PC-3 (cell line): ENCODE measurements at regions not wholly inside any gene's neighbourhood (a gene's known extent, or its start where the extent isn't known, plus 50 kb on each side); places are given as distances from the start of the nearest gene placed in this dataset.

Experiments used
- ATAC-seq: fragments of 200-7000 bp; cut with Tn5 transposase; 2 replicates; pipeline ENCODE4 v1.9.1; 2020; ENCODE audit warnings: mild to moderate bottlenecking, moderate library complexity
- BruUV-seq: library from RNA; stranded (reverse); fragments of 400-500 nt; replicated peaks from 2 replicates; lab custom pipeline; 2021; lab: Mats Ljungman, UMichigan
- CTCF ChIA-PET: fragments of 300-600 bp; sonication (Branson Sonifier 250); formaldehyde crosslinking; loops from one replicate; lab custom pipeline; 2022; ENCODE audit warnings: antibody characterized with exemption; lab: Charles Lee
- POLR2A ChIA-PET: fragments of 300-600 bp; sonication (Branson Sonifier 250); formaldehyde crosslinking; loops from one replicate; lab custom pipeline; 2022; ENCODE audit warnings: antibody characterized with exemption; ENCODE audit not compliant: unreplicated experiment; lab: Charles Lee
- DNase-seq: peaks from one replicate; pipeline ENCODE4 v3.0.0-alpha.2; 2015
- H2AFZ ChIP-seq: fragments of 300-600 bp; sonication (generic); 2 replicates; pipeline ENCODE4 v1.6.0; 2016; ENCODE audit warnings: antibody characterized with exemption, low read length
- H3F3A ChIP-seq: fragments of 300-600 bp; sonication (generic); one replicate; pipeline ENCODE4 v1.6.0; 2017; ENCODE audit warnings: antibody characterized with exemption, low read length, control low read depth, mild to moderate bottlenecking; ENCODE audit not compliant: unreplicated experiment
- H3K27ac ChIP-seq: fragments of 300-600 bp; sonication (generic); 2 replicates; pipeline ENCODE4 v1.5.1; 2016; ENCODE audit warnings: mild to moderate bottlenecking, low read length
- H3K27me3 ChIP-seq: fragments of 300-600 bp; sonication (generic); 2 replicates; pipeline ENCODE4 v1.6.1; 2016; ENCODE audit warnings: low read length, mixed read lengths
- H3K36me3 ChIP-seq: fragments of 300-600 bp; sonication (generic); 2 replicates; pipeline ENCODE4 v1.6.1; 2016; ENCODE audit warnings: low read depth, mixed run types, low read length, mixed read lengths
- H3K4me1 ChIP-seq: fragments of 300-600 bp; sonication (generic); 2 replicates; pipeline ENCODE4 v1.5.1; 2016; ENCODE audit warnings: low read length; ENCODE audit not compliant: insufficient read depth
- H3K4me2 ChIP-seq: fragments of 300-600 bp; sonication (generic); 2 replicates; pipeline ENCODE4 v1.6.0; 2016; ENCODE audit warnings: low read length
- H3K4me3 ChIP-seq: fragments of 300-600 bp; sonication (generic); 2 replicates; pipeline ENCODE4 v1.5.1; 2016; ENCODE audit warnings: mild to moderate bottlenecking, low read length, mixed read lengths
- H3K79me2 ChIP-seq: fragments of 300-600 bp; sonication (generic); 2 replicates; pipeline ENCODE4 v1.6.1; 2017; ENCODE audit warnings: low read length, mixed read lengths
- H3K9ac ChIP-seq: fragments of 300-600 bp; sonication (generic); 2 replicates; pipeline ENCODE4 v1.6.0; 2016; ENCODE audit warnings: mild to moderate bottlenecking, low read length
- H3K9me2 ChIP-seq: fragments of 300-600 bp; sonication (generic); replicated peaks from 2 replicates; pipeline ENCODE4 v1.6.1; 2016; ENCODE audit warnings: mixed run types, low read length, mixed read lengths
- H3K9me3 ChIP-seq: fragments of 300-600 bp; sonication (generic); 2 replicates; pipeline ENCODE4 v1.6.1; 2016; ENCODE audit warnings: low read length, mixed read lengths
- H4K20me1 ChIP-seq: fragments of 300-600 bp; sonication (generic); 2 replicates; pipeline ENCODE4 v1.6.1; 2016; ENCODE audit warnings: low read length, mixed read lengths
- EZH2 ChIP-seq: fragments of 300-600 bp; sonication (generic); IDR thresholded peaks from one replicate; pipeline ENCODE4 v1.6.1; 2017; ENCODE audit warnings: antibody characterized with exemption, mild to moderate bottlenecking, low read length; ENCODE audit not compliant: unreplicated experiment
- EZH2phosphoT487 ChIP-seq: fragments of 300-600 bp; sonication (generic); IDR thresholded peaks from 2 replicates; pipeline ENCODE4 v1.6.1; 2018; ENCODE audit warnings: mild to moderate bottlenecking, antibody characterized with exemption, low read length, borderline replicate concordance
- intact Hi-C: fragments of 100-400 bp; cut with micrococcal nuclease; formaldehyde crosslinking; loops from 2 replicates; pipeline ENCODE4 v1.9.0; 2023
- TF ChIP-seq, protein P1 (sequence below): fragments of 300-600 bp; sonication (generic); conservative IDR thresholded peaks from 2 replicates; pipeline ENCODE4 v1.5.1; 2017; ENCODE audit warnings: antibody characterized with exemption, low read depth, mild to moderate bottlenecking, low read length

DNA sequence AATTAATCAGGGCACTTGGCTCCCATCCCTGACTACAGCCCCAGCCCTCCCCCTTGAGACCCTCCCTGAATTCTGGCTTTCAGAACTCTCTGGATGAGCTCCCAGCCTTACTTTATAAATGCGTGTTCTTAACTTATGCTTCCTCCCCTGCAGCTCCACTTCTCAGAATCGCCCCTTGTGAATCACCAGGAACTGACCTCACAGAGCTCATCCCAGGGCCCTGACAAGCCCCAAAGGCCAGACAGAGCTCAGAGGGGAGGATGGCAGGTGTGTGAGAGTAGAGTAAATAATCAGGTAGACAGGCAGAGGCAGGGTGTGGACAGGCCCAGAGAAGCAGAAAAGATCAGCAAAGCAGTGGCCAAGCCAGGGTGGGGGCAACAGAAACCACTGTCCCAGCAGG lies 68.2 kb upstream of the FOXN3 start:
- no peak overlapping the region for H3K9ac ChIP-seq
- H3K9me2 ChIP-seq = no peaks in the 10 kb centered on the region
- H4K20me1 ChIP-seq = no peaks in the 10 kb centered on the region
- H3K4me2 ChIP-seq = no peak overlapping the region
- no peak overlapping the region for H3K27ac ChIP-seq
- BruUV-seq = no TSS peak
- DNase-seq = peak; percentile 41
- no peaks in the 10 kb centered on the region for H3K36me3 ChIP-seq
- no peak overlapping the region for H3K4me3 ChIP-seq
- H2AFZ ChIP-seq = no peak overlapping the region
- CTCF ChIA-PET = no interaction called here
- POLR2A ChIA-PET = no interaction called here
- intact Hi-C loops = no loop called here
- H3K27me3 ChIP-seq = no peaks in the 10 kb centered on the region
- 0 out of 2 replicates have a peak, but pooled peaks cover 6% of the 10 kb centered on the region for H3K4me1 ChIP-seq
- no peaks in the 10 kb centered on the region for H3K9me3 ChIP-seq
- no peaks in the 10 kb centered on the region for H3F3A ChIP-seq
- no peaks in the 10 kb centered on the region for H3K79me2 ChIP-seq
- peak; percentile 20; the same call in 1 of the 2 replicates for ATAC-seq
- TF ChIP-seq, protein P1, sequence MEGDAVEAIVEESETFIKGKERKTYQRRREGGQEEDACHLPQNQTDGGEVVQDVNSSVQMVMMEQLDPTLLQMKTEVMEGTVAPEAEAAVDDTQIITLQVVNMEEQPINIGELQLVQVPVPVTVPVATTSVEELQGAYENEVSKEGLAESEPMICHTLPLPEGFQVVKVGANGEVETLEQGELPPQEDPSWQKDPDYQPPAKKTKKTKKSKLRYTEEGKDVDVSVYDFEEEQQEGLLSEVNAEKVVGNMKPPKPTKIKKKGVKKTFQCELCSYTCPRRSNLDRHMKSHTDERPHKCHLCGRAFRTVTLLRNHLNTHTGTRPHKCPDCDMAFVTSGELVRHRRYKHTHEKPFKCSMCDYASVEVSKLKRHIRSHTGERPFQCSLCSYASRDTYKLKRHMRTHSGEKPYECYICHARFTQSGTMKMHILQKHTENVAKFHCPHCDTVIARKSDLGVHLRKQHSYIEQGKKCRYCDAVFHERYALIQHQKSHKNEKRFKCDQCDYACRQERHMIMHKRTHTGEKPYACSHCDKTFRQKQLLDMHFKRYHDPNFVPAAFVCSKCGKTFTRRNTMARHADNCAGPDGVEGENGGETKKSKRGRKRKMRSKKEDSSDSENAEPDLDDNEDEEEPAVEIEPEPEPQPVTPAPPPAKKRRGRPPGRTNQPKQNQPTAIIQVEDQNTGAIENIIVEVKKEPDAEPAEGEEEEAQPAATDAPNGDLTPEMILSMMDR = no peak
- TF ChIP-seq EZH2 (no peak), EZH2phosphoT487 (no peak)

DNA sequence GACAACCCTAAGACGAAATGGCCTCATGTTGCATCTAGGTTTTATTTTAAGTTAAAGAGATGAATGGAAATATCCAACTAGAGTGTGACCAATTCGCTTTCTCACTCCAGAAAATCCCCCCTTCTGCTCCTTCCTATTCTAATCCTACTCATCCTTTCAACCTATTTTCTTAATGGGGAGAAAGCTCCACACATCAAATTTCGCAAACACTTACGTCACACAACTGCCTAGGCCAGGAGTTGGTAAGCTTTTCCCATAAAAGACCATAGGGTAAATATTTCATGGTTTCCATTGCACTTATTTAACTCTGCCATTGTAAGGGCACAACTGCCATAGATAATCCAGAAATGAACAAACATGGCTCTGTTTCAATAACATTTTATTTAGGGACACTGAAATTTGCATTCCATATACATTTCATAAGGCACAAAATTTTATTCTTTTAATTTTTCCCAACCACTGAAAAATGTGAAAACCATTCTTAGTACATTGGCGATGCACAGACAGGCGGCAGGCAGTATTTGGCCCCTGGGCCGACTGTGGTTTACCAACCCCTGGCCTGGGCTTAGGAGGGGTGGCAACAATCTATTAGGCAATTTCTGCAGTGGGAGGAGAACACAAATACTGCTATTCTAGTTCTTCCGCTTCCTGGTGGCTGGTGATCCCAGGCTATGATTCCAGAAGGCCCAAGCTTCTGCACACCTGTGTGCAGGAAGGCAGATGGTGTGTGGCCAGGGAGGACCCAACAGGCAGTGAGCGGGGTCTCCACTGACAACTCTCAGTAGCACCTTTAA lies 67.2 kb upstream of the FOXN3 start:
- ChIA-PET CTCF (no interaction called here), POLR2A (no interaction called here)
- TF ChIP-seq, protein P1 = no peak
- TF ChIP-seq EZH2phosphoT487 (no peak), EZH2 (no peak)
- no peaks in the 10 kb centered on the region for H3K9me3 ChIP-seq
- H3F3A ChIP-seq = no peaks in the 10 kb centered on the region
- H3K4me1 ChIP-seq = 0 out of 2 replicates have a peak, but pooled peaks cover 6% of the 10 kb centered on the region
- no peaks in the 10 kb centered on the region for H3K27me3 ChIP-seq
- DNase-seq (no peak), ATAC-seq (no peak)
- no peaks in the 10 kb centered on the region for H3K36me3 ChIP-seq
- H3K9me2 ChIP-seq = no peaks in the 10 kb centered on the region
- H3K4me2 ChIP-seq = no peak overlapping the region
- no peaks in the 10 kb centered on the region for H4K20me1 ChIP-seq
- no peak overlapping the region for H3K9ac ChIP-seq
- no peak overlapping the region for H2AFZ ChIP-seq
- H3K4me3 ChIP-seq = no peak overlapping the region
- no peaks in the 10 kb centered on the region for H3K79me2 ChIP-seq
- no TSS peak for BruUV-seq
- no peak overlapping the region for H3K27ac ChIP-seq
- intact Hi-C loops = no loop called here

DNA sequence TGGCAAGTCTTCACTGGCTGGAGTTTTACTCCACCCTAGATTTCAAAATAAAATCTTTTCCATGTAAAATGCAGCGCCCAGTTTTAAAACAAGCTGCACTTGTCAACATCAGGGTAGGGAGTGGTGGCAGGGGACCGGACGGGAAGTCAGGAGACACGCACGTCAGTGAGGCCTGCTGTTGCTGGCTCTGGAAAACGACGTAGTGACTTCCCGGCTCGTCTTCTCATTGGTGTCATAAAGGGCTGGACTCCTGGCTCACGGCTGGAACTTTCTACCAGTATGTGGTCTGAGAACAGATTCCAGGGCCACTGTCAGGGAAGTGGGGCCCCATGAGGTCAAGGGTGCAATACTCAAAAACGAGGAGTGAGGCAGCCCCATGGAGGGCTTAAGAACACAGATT lies 64.2 kb upstream of the FOXN3 start:
- H3K9me2 ChIP-seq = no peaks in the 10 kb centered on the region
- H3K4me3 ChIP-seq = no peak overlapping the region
- DNase-seq (no peak), ATAC-seq (no peak)
- no peaks in the 10 kb centered on the region for H3F3A ChIP-seq
- CTCF ChIA-PET = no interaction called here
- no peaks in the 10 kb centered on the region for H4K20me1 ChIP-seq
- H3K4me1 ChIP-seq = 0 out of 2 replicates have a peak, but pooled peaks cover 6% of the 10 kb centered on the region
- H3K27me3 ChIP-seq = no peaks in the 10 kb centered on the region
- no peaks in the 10 kb centered on the region for H3K79me2 ChIP-seq
- no peak overlapping the region for H3K4me2 ChIP-seq
- no peak overlapping the region for H3K27ac ChIP-seq
- no peak overlapping the region for H3K9ac ChIP-seq
- no peaks in the 10 kb centered on the region for H3K36me3 ChIP-seq
- H2AFZ ChIP-seq = no peak overlapping the region
- POLR2A ChIA-PET = no interaction called here
- H3K9me3 ChIP-seq = no peaks in the 10 kb centered on the region
- TF ChIP-seq, protein P1 = no peak
- no peak for TF ChIP-seq EZH2phosphoT487
- TF ChIP-seq EZH2 = no peak
- intact Hi-C loops = no loop called here
- no TSS peak for BruUV-seq
